ENCODE measurements at regions not wholly inside any gene's neighbourhood (a gene's known extent, or its start where the extent isn't known, plus 50 kb on each side); places are given as distances from the start of the nearest gene placed in this dataset.

GRCh38 chr4:41880022-41880837 lies 55.0 kb upstream of the TMEM33 start:
- H3K4me2 ChIP-seq (ENCODE audit: low read length), result no peak overlapping the region
- H3K27me3 ChIP-seq (ENCODE audit: insufficient read depth, low read length), result no peaks in the 10 kb centered on the region
- no peaks in the 10 kb centered on the region for H4K20me1 ChIP-seq (ENCODE audit: insufficient read depth)
- intact Hi-C loops (cut with micrococcal nuclease), result no loop called here
- H3K27ac ChIP-seq (ENCODE audit: low read depth, low read length), result no peak overlapping the region
- H3K4me3 ChIP-seq (replicated peaks in 1 of 2; ENCODE audit: low read depth in 1 of 2, low read length in 2 of 2), result no peak overlapping the region
- H3K79me2 ChIP-seq (ENCODE audit: insufficient read depth, low read length), result no peaks in the 10 kb centered on the region
- no peaks in the 10 kb centered on the region for H3K9me2 ChIP-seq (ENCODE audit: insufficient read depth)
- no peaks in the 10 kb centered on the region for H3K9me3 ChIP-seq (ENCODE audit: control insufficient read depth in 1 of 2, insufficient read depth in 1 of 2, low read depth in 1 of 2, low read length in 2 of 2)
- CTCF ChIA-PET, result no interaction called here
- no peak overlapping the region for H3K9ac ChIP-seq (ENCODE audit: low read length)
- no peak for DNase-seq (ENCODE audit: low read depth, low spot score)
- no peaks in the 10 kb centered on the region for H3K36me3 ChIP-seq (ENCODE audit: control insufficient read depth in 1 of 2, insufficient read depth in 2 of 2, low read length in 2 of 2)
- TF ChIP-seq CEBPB (IDR thresholded peaks at IDR 0.05; ENCODE audit: low read depth), result no peak
- TF ChIP-seq RAD21 (IDR thresholded peaks at IDR 0.05; ENCODE audit: low read depth), result no peak
- RAD21 ChIA-PET (ENCODE audit: low non-redundant PET in 1 of 2, low total read pairs in 2 of 2, uncharacterized antibody in 2 of 2, unreplicated experiment in 2 of 2), result no interaction called here
- H3K4me1 ChIP-seq (ENCODE audit: control insufficient read depth in 1 of 2, insufficient read depth in 2 of 2, low read length in 2 of 2), result no peaks in the 10 kb centered on the region
- ATAC-seq, result no peak
- no TSS peak for BruUV-seq (replicated peaks)
- POLR2A ChIA-PET, result no interaction called here
- H2AFZ ChIP-seq (ENCODE audit: low read depth, low read length, poor library complexity, severe bottlenecking), result no peak overlapping the region

- no peaks in the 10 kb centered on the region for H3K36me3 ChIP-seq (ENCODE audit: control insufficient read depth in 1 of 2, insufficient read depth in 2 of 2, low read length in 2 of 2)
- no TSS peak for BruUV-seq (replicated peaks)
- RAD21 ChIA-PET (ENCODE audit: low non-redundant PET in 1 of 2, low total read pairs in 2 of 2, uncharacterized antibody in 2 of 2, unreplicated experiment in 2 of 2), result no interaction called here
- no peak overlapping the region for H3K27ac ChIP-seq (ENCODE audit: low read depth, low read length)
- H3K9me3 ChIP-seq (ENCODE audit: control insufficient read depth in 1 of 2, insufficient read depth in 1 of 2, low read depth in 1 of 2, low read length in 2 of 2), result no peaks in the 10 kb centered on the region
- H3K9ac ChIP-seq (ENCODE audit: low read length), result no peak overlapping the region
- no peaks in the 10 kb centered on the region for H3K27me3 ChIP-seq (ENCODE audit: insufficient read depth, low read length)
- no peak overlapping the region for H3K4me2 ChIP-seq (ENCODE audit: low read length)
- H3K4me3 ChIP-seq (replicated peaks in 1 of 2; ENCODE audit: low read depth in 1 of 2, low read length in 2 of 2), result no peak overlapping the region
- POLR2A ChIA-PET, result no interaction called here
- DNase-seq (ENCODE audit: low read depth, low spot score) (no peak), ATAC-seq (no peak)
- H3K4me1 ChIP-seq (ENCODE audit: control insufficient read depth in 1 of 2, insufficient read depth in 2 of 2, low read length in 2 of 2), result no peaks in the 10 kb centered on the region
- H2AFZ ChIP-seq (ENCODE audit: low read depth, low read length, poor library complexity, severe bottlenecking), result no peak overlapping the region
- H3K9me2 ChIP-seq (ENCODE audit: insufficient read depth), result no peaks in the 10 kb centered on the region
- intact Hi-C loops (cut with micrococcal nuclease), result no loop called here
- CTCF ChIA-PET, result interaction anchor here (0.9 kb wide), 1 partner anchor 9 kb away, joined by 3 read pairs; no protein-coding TSS in a partner anchor
- no peaks in the 10 kb centered on the region for H3K79me2 ChIP-seq (ENCODE audit: insufficient read depth, low read length)
- H4K20me1 ChIP-seq (ENCODE audit: insufficient read depth), result no peaks in the 10 kb centered on the region
- TF ChIP-seq FOSL1 (IDR thresholded peaks at IDR 0.05; ENCODE audit: low read depth) (no peak), SP1 (IDR thresholded peaks at IDR 0.05; ENCODE audit: low read depth) (no peak), ZBTB33 (IDR thresholded peaks at IDR 0.05; ENCODE audit: extremely low read depth, insufficient replicate concordance, low read length) (no peak)
Measured at GRCh38 chr4:41879552-41879951, 55.7 kb upstream of the TMEM33 start.

Measured in HCT116 (cell line).